Lower lobe of right lung (tissue), 2 donors: ENCODE measurements at regions not wholly inside any gene's neighbourhood (a gene's known extent, or its start where the extent isn't known, plus 50 kb on each side); places are given as distances from the start of the nearest gene placed in this dataset.
"Not testable (repeated sequence)": the region's sequence is repeated elsewhere in the genome, so short reads cannot be mapped to it uniquely, and the experiment has no call there.

Source experiments
- ATAC-seq, 2 donors: fragments of 200-7000 bp; cut with Tn5 transposase; one replicate each; pipeline ENCODE4 v1.9.1; 2020 to 2022; ENCODE audit warnings: mild to moderate bottlenecking in 2 of 2, moderate library complexity in 2 of 2
- DNase-seq: peaks from one replicate; pipeline ENCODE4 v3.0.0-alpha.2; 2020
- H3K27ac ChIP-seq: fragments of 200-600 bp; one replicate; pipeline ENCODE4 v1.8.0; 2022
- H3K27me3 ChIP-seq: fragments of 200-600 bp; one replicate; pipeline ENCODE4 v1.8.0; 2022; ENCODE audit warnings: low read depth
- H3K36me3 ChIP-seq: fragments of 200-600 bp; one replicate; pipeline ENCODE4 v1.8.0; 2022; ENCODE audit warnings: mild to moderate bottlenecking
- H3K4me1 ChIP-seq: fragments of 200-600 bp; one replicate; pipeline ENCODE4 v1.8.0; 2022
- H3K4me3 ChIP-seq: fragments of 200-600 bp; one replicate; pipeline ENCODE4 v1.8.0; 2022; ENCODE audit warnings: mild to moderate bottlenecking
- H3K9me3 ChIP-seq: fragments of 200-600 bp; one replicate; pipeline ENCODE4 v1.8.0; 2022
- intact Hi-C: fragments of 100-400 bp; cut with DNase I; formaldehyde crosslinking; loops from one replicate; pipeline ENCODE4 v1.11.0; 2022
- TF ChIP-seq, protein P1 (sequence below): fragments of 200-600 bp; IDR thresholded peaks from one replicate; pipeline ENCODE4 v1.8.0; 2022; ENCODE audit warnings: antibody characterized with exemption, mild to moderate bottlenecking
- donor health status: DM: no; HTN: yes; CAD: no; lungs with severe emphysema.

DNA sequence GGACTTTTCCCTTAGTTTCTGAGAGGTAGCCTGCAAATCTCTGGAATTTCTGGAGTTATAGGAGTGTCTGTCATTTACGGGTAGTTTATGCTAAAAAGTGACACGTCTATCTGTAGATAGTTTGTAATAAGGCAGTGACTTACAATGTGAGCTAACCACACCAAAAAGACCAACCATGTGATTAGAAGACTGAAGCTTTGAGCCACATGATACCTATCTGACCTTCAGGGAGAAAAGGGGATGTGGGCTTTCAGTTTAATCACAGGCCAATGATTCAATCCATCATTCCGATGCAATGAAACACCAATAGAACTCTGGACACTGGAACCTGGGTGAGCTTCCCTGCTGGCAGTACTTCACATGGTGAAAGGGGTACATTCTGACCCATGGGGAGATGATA is 254.6 kb upstream of the GK2 start:
- ATAC-seq, result no peak
- TF ChIP-seq, protein P1, sequence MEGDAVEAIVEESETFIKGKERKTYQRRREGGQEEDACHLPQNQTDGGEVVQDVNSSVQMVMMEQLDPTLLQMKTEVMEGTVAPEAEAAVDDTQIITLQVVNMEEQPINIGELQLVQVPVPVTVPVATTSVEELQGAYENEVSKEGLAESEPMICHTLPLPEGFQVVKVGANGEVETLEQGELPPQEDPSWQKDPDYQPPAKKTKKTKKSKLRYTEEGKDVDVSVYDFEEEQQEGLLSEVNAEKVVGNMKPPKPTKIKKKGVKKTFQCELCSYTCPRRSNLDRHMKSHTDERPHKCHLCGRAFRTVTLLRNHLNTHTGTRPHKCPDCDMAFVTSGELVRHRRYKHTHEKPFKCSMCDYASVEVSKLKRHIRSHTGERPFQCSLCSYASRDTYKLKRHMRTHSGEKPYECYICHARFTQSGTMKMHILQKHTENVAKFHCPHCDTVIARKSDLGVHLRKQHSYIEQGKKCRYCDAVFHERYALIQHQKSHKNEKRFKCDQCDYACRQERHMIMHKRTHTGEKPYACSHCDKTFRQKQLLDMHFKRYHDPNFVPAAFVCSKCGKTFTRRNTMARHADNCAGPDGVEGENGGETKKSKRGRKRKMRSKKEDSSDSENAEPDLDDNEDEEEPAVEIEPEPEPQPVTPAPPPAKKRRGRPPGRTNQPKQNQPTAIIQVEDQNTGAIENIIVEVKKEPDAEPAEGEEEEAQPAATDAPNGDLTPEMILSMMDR, result no peak

GRCh38 chr4:79661196-79661595 is 253.2 kb upstream of the GK2 start:
- Histone ChIP-seq H3K4me3 (no peak overlapping the region), H3K27me3 (no peaks in the 10 kb centered on the region), H3K4me1 (no peaks in the 10 kb centered on the region), H3K27ac (no peak overlapping the region), H3K9me3 (peaks cover 9% of the 10 kb centered on the region), H3K36me3 (no peaks in the 10 kb centered on the region)
- ATAC-seq, result no peak
- no peak for DNase-seq
- intact Hi-C loops, result no loop called here
- TF ChIP-seq, protein P1, result no peak

More for the DNA sequence above, 254.6 kb upstream of the GK2 start:
- DNase-seq, result no peak
- Histone ChIP-seq H3K4me3 (no peak overlapping the region), H3K27ac (no peak overlapping the region), H3K27me3 (no peaks in the 10 kb centered on the region), H3K9me3 (peaks cover 4% of the 10 kb centered on the region), H3K4me1 (no peaks in the 10 kb centered on the region), H3K36me3 (no peaks in the 10 kb centered on the region)
- intact Hi-C loops, result no loop called here

DNA sequence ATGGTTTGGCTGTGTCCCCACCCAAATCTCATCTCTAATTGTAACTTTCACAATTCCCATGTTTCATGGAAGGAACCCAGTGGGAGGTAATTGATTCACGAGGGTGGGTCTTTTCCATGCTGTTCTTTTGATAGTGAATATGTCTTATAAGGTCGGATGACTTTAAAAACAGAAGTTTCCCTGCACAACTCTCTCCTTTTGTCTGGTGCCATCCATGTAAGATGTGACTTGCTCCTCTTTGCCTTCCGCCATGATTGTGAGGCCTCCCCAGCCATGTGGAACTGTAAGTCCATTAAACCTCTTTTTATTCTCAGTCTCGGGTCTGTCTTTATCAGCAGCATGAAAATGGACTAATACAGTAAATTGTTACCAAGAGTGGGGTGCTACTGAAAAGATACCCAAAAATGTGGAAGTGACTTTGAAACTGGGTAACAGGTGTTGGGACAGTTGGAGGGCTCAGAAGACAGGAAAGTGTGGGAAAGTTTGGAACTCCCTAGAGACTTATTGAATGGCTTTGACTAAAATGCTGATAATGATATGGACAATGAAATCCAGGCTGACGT is 251.4 kb upstream of the GK2 start:
- ATAC-seq, H3K4me3 ChIP-seq, DNase-seq, intact Hi-C loops, H3K27ac ChIP-seq, H3K27me3 ChIP-seq, H3K36me3 ChIP-seq, H3K4me1 ChIP-seq, H3K9me3 ChIP-seq: not testable (repeated sequence)

DNA sequence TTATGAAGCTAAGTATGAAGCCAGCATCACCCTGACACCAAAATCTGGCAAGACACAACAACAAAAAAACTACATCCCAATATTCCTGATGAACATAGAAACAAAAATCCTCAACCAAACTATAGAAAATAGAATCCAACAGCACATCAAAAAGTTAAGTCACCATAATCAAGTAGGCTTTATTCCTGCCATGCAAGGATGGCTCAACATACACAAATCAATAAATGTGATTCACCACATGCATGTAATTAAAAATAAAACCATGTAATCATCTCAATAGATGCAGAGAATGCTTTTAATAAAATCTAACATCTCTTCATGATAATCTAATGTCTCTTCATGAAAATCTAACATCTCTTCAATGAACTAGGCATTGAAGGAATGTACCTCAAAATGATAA is 249.4 kb upstream of the GK2 start:
- ATAC-seq, result no peak
- intact Hi-C loops, result no loop called here
- DNase-seq, result no peak
- TF ChIP-seq, protein P1, result no peak
- H3K27me3 ChIP-seq, result no peaks in the 10 kb centered on the region
- no peak overlapping the region for H3K4me3 ChIP-seq
- no peaks in the 10 kb centered on the region for H3K4me1 ChIP-seq
- H3K27ac ChIP-seq, result no peak overlapping the region
- no peaks in the 10 kb centered on the region for H3K36me3 ChIP-seq
- peaks cover 9% of the 10 kb centered on the region for H3K9me3 ChIP-seq

DNA sequence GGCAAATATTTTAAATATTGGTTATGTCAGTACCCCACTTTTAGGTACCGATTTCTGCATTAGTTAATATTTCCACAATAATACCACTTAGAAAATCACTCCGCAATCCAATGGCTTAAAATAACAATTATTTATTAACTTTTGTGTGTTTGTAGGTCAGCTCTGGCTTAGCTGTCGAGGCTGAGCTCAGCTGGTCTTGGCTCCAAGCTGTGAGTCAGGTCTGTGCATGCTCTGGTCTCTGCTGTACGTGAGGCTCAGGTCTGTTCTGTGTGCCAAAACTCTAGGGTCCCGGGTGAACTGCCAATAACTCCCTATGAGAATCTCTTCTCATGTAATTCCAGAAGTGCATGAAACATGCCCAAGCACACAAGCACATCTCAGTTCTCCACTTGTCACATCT is 245.8 kb upstream of the GK2 start:
- DNase-seq (no peak), ATAC-seq (no peak)
- no peaks in the 10 kb centered on the region for H3K36me3 ChIP-seq
- peaks cover 9% of the 10 kb centered on the region for H3K9me3 ChIP-seq
- TF ChIP-seq, protein P1, result no peak
- no peaks in the 10 kb centered on the region for H3K27me3 ChIP-seq
- intact Hi-C loops, result no loop called here
- H3K27ac ChIP-seq, result no peak overlapping the region
- peaks cover 10% of the 10 kb centered on the region for H3K4me1 ChIP-seq
- H3K4me3 ChIP-seq, result no peak overlapping the region

DNA sequence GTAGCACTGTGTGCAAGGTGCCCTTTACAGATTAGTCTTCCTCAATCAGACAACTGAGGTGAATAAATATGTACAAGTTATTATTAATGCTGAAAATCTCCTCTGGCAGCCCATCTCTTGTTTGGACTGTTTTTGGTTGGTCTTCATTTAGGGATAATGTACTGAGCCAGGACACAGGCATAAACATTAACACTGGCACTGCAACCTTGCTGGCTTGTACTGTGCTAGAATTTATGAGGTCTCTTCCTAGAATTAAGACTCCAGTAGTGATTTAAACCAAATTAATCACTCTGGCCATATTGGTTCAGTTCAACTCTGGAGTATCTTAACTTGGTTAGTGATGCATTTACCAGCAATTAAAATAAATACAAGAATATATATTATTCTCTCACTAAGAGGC is 244.7 kb upstream of the GK2 start:
- H3K36me3 ChIP-seq, result no peaks in the 10 kb centered on the region
- intact Hi-C loops, result no loop called here
- TF ChIP-seq, protein P1, result no peak
- peaks cover 6% of the 10 kb centered on the region for H3K9me3 ChIP-seq
- no peak overlapping the region for H3K4me3 ChIP-seq
- H3K27ac ChIP-seq, result no peak overlapping the region
- ATAC-seq (no peak), DNase-seq (no peak)
- no peaks in the 10 kb centered on the region for H3K27me3 ChIP-seq
- peaks cover 10% of the 10 kb centered on the region for H3K4me1 ChIP-seq
